GM21381 (cell line): ENCODE measurements at regions not wholly inside any gene's neighbourhood (a gene's known extent, or its start where the extent isn't known, plus 50 kb on each side); places are given as distances from the start of the nearest gene placed in this dataset.
"Not testable (repeated sequence)": the region's sequence is repeated elsewhere in the genome, so short reads cannot be mapped to it uniquely, and the experiment has no call there.

Source experiments
- ATAC-seq: cut with Tn5 transposase; IDR thresholded peaks from one replicate; pipeline ENCODE4 v1.9.1; 2021; ENCODE audit warnings: mild to moderate bottlenecking, moderate library complexity; ENCODE audit not compliant: unreplicated experiment

DNA sequence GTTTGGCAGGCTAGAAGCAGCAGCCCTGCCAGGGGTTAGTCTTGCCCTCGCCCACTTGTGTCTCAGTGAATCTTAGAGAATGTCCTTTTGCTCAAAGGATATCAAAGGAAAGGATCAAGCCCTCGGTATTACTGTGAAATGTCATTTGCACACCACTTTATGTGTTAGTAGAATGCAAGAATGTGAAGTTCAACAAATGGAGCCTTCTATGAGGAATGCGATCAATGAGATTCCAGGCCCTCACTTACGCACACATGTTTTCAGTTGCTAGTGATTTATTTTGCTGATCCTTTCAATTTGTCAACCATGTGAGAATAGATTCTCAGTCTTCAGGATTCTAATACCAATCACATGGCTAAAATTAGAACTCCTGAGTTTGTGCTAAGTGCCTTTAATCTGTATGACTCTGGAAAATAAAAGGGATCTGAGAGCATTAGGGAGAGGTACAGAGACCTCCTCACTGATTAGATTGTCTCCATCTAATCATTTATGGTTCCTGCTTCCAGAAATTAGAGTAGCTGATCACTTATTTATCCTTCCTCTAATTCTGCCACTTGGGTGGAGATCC is 123.0 kb upstream of the SP4 start:
- ATAC-seq = no peak

DNA sequence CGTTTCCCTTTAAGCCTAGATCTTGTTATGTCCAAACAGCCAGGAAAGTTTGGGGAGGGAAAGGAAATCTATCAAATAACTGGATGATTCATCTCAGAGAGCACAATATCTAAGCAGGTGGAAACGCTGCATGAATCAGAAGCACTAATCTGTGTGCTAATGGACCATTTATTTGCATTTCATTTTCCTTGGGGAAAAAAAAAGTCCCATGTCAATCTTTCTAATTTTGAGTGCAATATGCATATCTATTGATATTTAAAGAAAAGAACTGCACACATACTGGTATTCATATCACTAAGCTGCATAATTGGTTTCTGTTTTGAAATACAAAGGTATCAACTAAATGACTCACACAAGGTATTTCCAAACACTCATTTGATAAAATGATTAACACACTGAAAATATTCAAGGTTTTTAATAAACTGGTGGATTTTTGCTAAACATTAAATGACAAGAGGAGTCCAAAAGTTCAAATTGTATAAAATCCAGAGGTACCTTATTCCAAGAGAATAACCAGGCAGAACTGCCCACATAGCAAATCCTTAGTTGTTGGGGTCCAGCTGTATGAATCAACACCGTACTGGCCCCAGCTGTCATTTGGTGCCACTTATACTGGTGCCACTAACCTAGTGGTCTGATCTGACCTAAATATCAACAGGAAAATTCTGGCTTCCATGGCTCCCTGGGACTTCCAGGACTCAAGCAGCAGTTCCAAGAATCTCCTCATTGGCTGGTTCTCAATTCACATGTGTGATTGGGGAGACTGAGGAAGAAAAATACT is 122.2 kb upstream of the SP4 start:
- ATAC-seq = no peak

- ATAC-seq = no peak
Measured at GRCh38 chr7:21314954-21315353, 112.9 kb upstream of the SP4 start.

DNA sequence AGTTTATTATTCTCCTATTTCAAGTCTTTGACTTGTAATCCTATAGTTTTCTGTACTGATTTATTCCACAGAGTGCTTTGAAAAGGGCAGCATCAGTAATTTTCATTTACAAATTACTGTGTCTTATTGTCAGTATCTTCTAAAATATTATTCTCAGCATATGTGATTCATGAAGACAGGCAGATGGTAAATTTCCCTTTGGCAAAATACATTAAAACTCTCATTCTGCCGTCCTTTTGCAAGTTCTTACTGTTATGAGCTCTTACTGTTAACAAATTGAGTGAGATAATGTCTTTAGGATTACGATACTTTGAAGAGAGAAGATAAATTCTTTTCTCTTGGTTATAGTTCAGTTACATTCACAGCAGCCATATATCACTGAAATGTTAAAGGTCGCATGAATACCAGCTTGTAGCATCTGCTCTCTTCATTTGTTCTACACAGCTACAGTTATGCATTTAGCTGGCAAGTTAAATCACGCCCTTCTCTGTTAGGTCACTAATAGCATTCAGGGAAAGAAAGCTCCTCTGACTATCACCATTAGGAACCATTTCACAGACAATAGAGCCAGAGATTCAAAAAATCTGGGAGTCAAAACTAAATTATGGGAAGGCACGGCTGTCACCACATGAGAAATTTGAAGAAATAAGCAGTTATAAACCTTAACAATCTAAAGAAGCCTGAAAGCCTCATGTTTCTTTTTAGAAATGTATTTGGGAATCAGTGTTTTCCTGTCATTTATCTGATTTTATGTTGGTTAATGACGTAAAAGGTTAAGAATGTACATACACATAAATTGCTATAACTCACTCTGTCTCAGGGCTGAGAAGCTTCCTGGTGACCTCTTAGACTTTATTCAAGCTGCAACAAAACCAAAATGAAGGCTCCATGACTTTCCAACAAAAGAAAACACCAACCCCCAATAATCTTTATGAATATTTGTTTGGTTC is 109.6 kb upstream of the SP4 start:
- ATAC-seq = no peak

DNA sequence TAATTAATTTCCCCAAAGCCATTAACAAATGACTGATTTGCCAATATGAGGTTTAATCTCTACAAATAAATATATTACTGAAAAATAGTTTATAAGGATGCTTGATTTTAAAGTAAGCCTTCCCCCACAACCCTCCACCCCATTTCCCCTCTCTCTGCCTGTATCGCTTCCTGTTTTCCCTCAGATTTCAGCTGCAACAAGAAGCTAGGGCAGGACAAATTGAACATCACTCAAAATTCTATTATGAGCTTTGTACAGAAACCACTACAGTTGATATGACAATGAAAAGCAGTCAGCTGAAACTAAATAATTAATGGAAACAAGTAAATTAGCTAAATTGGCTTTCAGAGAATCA is 109.0 kb upstream of the SP4 start:
- ATAC-seq = no peak

- ATAC-seq = no peak
Measured at GRCh38 chr7:21326241-21326640, 101.6 kb upstream of the SP4 start.

DNA sequence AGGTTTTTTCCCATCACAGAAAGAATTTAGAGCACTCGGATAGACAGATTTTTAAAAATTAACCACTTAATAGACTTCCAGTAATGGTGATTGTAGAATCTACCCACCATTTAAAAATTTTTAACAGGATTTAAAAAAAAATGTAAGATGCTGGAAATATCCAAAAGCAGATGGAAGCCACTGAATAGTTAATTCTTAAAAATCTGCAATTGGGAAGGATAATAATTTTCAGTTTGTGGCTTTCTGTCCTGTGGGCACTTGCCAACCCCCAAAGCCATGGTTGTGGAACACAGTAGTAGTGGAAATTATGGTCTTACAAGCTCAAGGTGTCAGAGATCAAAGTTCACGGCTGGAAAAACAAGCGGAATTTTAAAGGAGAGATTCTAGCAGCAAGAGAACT is 101.0 kb upstream of the SP4 start:
- no peak for ATAC-seq

DNA sequence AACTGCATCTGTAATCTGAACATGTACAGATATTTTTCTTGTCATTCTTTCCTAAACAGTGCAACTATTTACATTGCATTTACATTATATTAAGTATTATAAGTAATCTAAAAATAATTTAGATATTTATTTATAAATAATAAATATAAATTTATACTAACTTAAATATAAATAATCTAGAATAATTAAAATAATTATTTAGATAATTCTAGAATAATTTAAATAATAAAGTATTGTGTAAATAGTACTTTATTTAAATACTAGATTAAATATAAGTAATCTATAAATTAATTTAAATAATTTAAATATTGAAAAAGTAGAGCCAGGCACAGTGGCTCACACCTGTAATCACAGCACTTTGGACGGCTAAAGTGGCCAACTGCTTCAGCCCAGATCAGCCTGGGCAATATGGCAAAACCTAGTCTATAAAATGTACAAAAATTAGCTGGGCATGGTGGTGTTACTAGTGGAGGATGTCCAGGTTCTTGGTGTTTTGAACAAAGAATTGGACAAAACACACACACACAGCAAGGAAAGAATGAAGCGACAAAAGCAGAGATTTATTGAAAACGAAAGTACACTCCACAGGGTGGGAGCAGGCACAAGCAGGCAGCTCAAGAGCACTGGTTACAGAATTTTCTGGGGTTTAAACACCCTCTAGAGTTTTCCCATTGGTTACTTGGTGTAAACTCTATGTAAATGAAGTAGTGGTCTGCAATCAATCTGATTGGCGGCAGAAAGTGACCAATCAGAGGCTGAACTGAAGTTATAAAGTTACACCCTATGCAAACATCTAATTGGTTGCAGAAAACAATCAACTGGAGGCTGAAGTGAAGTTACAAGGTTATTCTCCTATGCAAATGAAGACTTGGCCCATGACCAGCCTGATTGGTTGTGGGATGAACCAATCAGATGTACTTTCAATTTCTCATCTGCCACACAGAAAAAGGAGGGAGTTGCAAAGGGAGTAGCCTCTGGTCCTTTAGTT is 100.2 kb upstream of the SP4 start:
- ATAC-seq = no peak

DNA sequence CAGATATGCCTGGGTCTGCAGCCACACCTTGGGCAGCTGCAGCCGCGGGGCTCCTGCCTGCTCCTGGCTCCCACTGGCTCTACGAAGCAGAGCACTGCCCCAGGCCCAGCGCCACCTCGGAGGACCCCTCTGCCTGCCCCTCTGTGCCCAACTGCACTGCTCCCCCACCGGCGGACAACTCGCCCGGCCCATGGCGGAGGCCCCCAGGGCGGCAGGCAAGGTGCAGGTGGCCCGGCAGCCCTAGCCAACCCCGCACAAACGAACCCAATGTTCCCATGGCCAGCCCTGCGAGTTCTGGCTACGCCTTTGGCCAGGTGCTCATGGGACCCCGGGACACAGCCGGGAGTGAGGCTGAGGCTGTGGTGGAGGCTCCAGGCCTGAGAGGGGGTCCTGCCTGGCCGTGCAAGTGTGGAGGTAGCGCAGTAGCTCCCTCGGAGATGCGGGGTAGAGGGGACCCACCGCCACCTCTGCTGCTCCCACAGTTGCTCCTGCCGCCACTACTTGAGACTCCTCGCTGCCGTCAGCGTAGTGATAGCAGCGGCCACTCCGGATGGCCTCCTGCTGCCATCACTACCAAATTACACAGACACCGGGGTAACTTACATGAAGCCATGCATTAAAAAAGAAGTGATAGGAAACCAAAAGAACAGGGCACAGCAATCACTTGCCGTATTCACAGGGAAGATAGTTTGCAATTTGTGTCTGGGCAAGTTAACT is 97.3 kb upstream of the SP4 start:
- ATAC-seq = no peak

GRCh38 chr7:21334906-21335305 is 93.0 kb upstream of the SP4 start:
- ATAC-seq = no peak

DNA sequence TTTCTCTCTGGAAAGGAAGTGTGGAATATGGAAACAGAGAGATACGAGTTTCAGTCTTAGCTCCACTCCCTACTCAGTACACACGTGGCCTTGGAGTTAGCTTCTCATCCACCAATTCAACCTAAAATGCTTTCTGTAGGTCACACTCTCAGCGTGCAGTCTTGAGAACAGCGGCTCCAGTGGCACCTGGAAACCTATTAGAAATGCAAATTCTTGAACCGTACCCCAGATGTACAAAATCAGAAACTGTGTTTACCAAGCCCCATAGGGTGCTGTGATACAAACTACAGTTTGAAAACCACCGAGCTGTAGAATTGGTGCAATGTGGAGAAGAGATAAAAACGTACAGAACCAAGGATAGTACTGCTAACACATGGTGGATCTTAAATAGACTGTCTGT is 91.1 kb upstream of the SP4 start:
- no peak for ATAC-seq

DNA sequence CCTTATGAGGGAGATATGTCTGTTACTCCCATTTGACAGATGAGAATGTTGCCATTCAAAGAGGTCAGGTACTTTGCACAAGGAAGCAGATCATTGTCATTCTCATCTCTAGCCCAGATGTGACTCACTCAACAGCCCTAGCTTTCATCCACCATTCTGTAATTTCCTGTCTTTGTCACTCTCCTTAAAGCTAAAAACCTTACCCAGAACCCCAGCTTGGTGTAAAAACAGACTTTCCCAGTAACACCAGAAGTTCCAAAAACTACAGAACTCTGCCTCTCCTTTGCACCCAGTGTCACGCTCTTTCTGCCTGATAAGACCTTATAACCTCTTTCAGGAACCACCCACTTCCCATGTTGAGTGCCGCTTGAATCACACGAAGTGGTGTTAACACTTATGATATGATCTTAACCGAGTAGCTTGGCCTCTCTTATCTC is 89.1 kb upstream of the SP4 start:
- ATAC-seq = no peak

GRCh38 chr7:21344900-21345299 is 83.0 kb upstream of the SP4 start:
- not testable (repeated sequence) for ATAC-seq

GRCh38 chr7:21345361-21345760 is 82.5 kb upstream of the SP4 start:
- peak; percentile 58 for ATAC-seq

DNA sequence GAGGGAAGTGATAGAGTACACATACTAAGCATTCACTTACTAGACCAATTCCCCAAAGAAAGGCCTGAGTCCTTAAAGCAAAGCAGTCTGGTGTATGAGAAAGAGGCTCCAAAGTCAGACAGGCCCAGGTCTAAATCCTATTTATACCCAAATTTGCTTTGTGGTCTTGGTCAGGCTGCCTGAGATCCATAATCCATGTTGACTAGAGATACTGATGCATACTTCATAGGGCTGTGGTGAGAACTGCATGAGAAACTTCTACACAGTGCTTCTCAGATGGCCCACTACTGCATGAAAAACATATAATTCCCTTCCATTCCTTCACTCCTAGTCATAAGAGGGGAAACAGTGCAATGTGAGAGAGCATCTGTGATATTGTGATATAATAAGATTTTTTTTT is 81.6 kb upstream of the SP4 start:
- ATAC-seq = no peak

GRCh38 chr7:21352540-21353387 is 75.1 kb upstream of the SP4 start:
- ATAC-seq = peak; percentile 77

GRCh38 chr7:21353388-21353780 is 74.5 kb upstream of the SP4 start:
- ATAC-seq = no peak

DNA sequence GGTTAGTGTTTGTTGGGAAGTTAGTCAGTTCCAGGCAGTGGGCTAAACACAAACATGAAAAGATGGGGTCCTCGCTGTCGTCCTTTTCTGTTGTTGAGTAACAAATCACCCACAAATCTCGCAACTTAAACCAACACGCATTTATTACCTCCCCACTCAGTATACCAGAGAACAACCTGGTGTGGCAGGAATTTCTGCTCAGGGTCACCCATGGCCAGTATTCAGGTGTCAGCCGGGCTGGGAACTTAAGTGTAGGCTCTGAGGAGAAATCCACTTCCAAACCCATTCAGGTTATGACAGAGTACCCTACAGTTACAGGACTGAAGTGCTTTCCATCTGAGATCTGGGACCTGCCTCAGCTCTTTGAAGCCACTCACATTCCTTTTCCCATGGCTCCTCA is 73.6 kb upstream of the SP4 start:
- no peak for ATAC-seq

- peak; percentile 79 for ATAC-seq
Measured at GRCh38 chr7:21355406-21355874, 72.4 kb upstream of the SP4 start.
